H7 (cell line): ENCODE measurements at regions not wholly inside any gene's neighbourhood (a gene's known extent, or its start where the extent isn't known, plus 50 kb on each side); places are given as distances from the start of the nearest gene placed in this dataset.

Experiments
- DNase-seq: peaks from one replicate; pipeline ENCODE4 v3.0.0; 2012
- H3K27me3 ChIP-seq: 2 replicates; pipeline ENCODE4 v1.6.0; 2011; ENCODE audit warnings: mild to moderate bottlenecking, low read length; ENCODE audit not compliant: control insufficient read depth, insufficient read depth
- H3K36me3 ChIP-seq: replicated peaks from 2 replicates; pipeline ENCODE4 v1.5.1; 2011; ENCODE audit warnings: low read length; ENCODE audit not compliant: control insufficient read depth, insufficient read depth
- H3K4me3 ChIP-seq: 2 replicates; pipeline ENCODE4 v1.5.1; 2011; ENCODE audit warnings: low read depth, mild to moderate bottlenecking, control low read depth, low read length, moderate library complexity; ENCODE audit not compliant: insufficient read depth

- Histone ChIP-seq H3K36me3 (no peaks in the 10 kb centered on the region), H3K4me3 (no peak overlapping the region), H3K27me3 (no peaks in the 10 kb centered on the region)
- no peak for DNase-seq
Measured at GRCh38 chr10:62632071-62632809, 172.3 kb upstream of the ADO start.

DNA sequence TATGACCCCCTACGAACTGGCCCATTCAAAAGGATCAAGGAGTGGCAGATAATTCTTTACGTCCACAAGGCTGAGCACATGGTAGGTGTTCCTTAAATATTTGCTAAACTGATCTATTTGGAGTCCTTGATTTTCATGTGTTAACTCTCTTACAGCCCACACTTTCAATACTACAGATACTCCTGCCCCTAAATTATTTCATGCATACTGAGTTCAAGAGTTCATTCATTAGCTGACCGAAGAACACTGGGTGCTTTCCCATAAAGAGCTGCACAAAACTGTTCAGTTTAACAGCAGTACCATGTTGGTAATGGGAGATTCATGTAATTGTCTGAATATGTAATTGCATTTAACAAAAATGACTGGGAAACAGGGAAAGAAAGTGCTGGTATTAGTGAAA, 170.5 kb upstream of the ADO start:
- Histone ChIP-seq H3K4me3 (no peak overlapping the region), H3K27me3 (no peaks in the 10 kb centered on the region), H3K36me3 (no peaks in the 10 kb centered on the region)
- DNase-seq: no peak

GRCh38 chr10:62634576-62634975, 169.9 kb upstream of the ADO start:
- no peaks in the 10 kb centered on the region for H3K36me3 ChIP-seq
- no peaks in the 10 kb centered on the region for H3K27me3 ChIP-seq
- no peak overlapping the region for H3K4me3 ChIP-seq
- no peak for DNase-seq

DNA sequence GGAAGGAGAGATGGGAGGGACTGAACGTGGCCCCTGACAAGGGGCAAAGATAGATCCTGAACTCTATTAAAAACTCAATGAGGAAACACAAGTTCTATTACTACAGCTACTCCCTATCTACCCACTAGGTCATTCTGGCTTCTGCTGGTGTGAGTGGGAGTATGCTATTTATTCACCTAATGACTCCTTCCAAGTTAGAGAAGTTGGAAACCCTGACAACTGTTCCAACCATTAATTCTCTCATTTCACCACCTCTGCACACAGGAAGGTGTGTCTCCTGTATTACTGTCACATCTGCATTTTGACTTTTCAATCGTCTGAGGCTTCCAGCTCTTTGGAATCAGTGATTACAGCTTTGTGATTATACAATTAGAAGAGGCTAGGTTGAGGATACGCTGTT, 169.4 kb upstream of the ADO start:
- no peaks in the 10 kb centered on the region for H3K27me3 ChIP-seq
- no peak overlapping the region for H3K4me3 ChIP-seq
- H3K36me3 ChIP-seq: no peaks in the 10 kb centered on the region
- no peak for DNase-seq

DNA sequence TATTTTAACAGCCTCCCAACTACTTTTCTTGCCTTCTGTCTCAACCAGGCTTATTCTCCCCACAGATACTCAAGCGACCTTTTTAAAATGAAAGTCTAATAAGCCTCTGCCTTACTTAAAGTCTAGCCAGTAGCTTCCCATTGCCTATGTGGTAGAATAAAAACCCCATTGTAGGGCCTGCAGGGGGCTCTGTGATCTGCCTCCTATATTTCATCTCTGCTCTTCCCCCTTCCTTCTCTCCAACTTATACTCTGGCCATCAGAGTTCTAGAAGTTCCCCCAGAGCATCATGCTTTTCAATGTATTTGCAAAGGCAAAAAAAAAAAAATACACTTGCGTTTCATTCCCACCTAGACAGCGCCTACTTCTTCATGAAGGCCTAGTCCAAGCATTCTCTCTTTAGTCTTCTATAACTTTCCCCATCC, 167.7 kb upstream of the ADO start:
- peak; percentile 19 for DNase-seq
- no peak overlapping the region for H3K4me3 ChIP-seq

GRCh38 chr10:62637249-62638061, 167.1 kb upstream of the ADO start:
- Histone ChIP-seq H3K4me3 (no peak overlapping the region), H3K27me3 (no peaks in the 10 kb centered on the region), H3K36me3 (no peaks in the 10 kb centered on the region)
- DNase-seq: no peak

More for the DNA sequence above, 167.7 kb upstream of the ADO start:
- Histone ChIP-seq H3K36me3 (no peaks in the 10 kb centered on the region), H3K27me3 (no peaks in the 10 kb centered on the region)

- no peak for DNase-seq
- no peaks in the 10 kb centered on the region for H3K27me3 ChIP-seq
- H3K4me3 ChIP-seq: no peak overlapping the region
- H3K36me3 ChIP-seq: no peaks in the 10 kb centered on the region
Measured at GRCh38 chr10:62638062-62638477, 166.4 kb upstream of the ADO start.

DNA sequence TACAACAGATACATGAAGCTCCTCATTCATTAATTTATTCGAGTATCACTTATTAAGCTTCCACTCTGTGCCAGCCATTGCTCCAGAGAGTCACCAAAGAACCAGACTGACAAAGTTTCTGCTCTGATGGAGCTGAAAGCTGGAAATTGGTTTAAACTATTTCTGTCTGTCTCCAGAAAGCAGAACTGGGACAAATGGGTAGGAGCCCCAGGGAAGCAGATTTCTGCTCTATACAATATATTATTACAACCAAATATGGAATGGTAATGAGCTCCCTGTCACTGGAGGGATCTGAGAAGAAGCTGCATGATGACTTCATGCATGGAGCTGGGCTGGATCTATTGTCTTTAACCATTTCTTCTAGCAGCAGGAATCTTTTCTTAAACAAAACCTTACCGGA, 165.4 kb upstream of the ADO start:
- DNase-seq: no peak
- Histone ChIP-seq H3K4me3 (no peak overlapping the region), H3K27me3 (no peaks in the 10 kb centered on the region), H3K36me3 (no peaks in the 10 kb centered on the region)

DNA sequence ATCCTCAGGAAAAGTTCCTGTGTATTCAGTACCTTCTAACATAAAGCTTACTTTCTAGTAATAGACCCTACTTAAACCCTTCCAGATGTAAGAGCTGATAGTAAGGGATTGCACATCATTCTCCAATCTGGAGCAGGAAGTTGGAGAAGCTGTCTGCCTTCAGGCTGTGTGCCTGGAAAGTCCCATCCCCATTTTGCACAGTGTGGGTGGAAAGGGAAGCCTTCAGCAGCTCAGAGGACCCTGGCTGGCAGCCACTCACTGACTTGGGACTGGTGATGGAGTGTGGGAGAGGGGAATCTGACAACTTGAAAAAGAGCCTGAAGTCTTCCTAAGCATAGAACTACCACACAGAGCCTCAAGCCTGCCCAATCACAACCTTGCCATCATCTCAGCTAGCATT, 164.1 kb upstream of the ADO start:
- Histone ChIP-seq H3K27me3 (no peaks in the 10 kb centered on the region), H3K4me3 (no peak overlapping the region), H3K36me3 (no peaks in the 10 kb centered on the region)
- DNase-seq: no peak

DNA sequence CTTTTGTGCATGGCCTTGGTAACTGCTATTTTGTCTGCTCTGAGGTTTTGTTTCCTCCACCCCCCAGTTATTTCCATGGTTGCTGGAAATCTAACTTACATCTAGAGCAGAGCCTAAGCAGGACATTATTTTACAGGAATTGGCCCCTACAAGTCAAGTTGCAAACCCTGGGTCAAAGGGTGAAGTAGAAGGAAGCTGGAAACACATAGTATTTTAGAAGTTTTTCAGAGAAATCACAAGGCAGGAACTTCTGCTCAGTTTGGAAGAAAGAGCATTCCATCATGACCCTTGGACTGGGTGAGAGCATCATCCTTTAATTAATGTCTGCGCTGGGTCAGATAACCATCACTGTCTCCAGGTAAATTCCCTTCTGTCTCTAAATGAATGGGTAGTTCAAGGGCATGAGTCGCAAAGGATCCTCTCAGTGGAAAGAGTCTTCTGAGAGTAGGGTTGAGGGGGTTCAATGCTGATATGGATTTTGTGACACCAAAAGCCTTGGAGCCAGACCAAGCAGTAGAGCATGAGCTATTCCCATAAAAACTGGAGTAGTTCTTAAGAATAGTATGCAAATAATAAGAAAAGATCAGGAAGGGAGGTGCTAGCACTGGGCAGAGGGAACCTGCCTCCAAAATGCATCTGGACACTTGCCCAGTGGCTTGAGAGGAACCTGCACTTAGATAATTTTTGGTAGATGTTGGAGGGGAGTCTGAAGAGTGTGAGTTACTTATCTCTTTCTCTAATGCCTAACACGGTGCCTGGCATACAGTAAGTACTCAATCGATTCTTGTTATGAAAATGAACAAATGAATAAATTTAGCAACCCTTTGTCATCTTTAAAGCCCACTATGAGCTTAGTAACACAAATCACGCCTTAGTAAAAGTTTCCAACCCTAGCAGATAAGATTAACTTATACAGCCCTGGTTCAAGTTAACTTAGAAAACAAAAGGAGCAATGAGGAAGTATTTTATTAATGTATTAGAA, 160.6 kb upstream of the ADO start:
- Histone ChIP-seq H3K4me3 (no peak overlapping the region), H3K36me3 (no peaks in the 10 kb centered on the region), H3K27me3 (no peaks in the 10 kb centered on the region)
- DNase-seq: no peak

- H3K36me3 ChIP-seq: no peaks in the 10 kb centered on the region
- DNase-seq: no peak
- H3K4me3 ChIP-seq: no peak overlapping the region
- no peaks in the 10 kb centered on the region for H3K27me3 ChIP-seq
Measured at GRCh38 chr10:62647375-62648092, 157.0 kb upstream of the ADO start.

DNA sequence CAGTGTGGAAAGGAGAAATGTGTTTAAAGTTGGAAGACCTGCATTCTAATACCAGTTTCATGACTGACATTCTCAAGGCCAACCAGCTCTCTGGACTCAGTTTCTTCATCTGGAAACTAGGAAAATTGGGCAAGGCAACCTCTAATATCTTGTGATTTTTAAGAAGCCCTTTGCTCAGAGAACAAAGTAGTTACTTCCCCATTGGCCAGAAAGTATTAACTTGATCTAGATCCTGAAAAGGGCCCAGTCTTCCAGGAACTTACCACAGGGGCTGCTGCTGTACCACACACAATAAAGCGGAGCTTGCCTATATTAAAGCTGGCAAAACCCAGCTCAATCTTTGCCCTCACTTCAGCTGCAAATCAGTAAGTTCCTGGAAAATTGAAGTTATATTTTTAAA, 155.6 kb upstream of the ADO start:
- Histone ChIP-seq H3K4me3 (no peak overlapping the region), H3K27me3 (no peaks in the 10 kb centered on the region), H3K36me3 (no peaks in the 10 kb centered on the region)
- DNase-seq: no peak

DNA sequence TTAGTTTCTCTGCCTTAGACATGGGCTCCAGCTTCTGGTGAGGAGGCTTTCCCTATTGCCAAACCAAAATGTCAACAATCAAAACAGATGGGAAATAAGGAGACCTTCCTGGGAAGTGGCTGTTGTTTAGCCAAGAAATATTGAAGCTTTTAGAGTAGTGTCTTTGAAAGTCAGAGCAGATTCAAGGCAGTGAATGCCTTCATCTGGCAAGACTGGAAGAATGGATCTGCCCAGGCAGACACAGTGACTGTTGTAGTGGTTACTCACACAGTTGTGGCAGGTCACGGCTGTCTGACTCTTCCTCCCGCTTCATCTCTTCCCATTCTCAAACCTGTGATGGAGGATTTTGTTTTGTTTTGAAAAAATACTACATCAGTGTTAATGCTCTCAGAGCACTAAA, 154.1 kb upstream of the ADO start:
- Histone ChIP-seq H3K36me3 (no peaks in the 10 kb centered on the region), H3K27me3 (no peaks in the 10 kb centered on the region), H3K4me3 (no peak overlapping the region)
- DNase-seq: no peak

DNA sequence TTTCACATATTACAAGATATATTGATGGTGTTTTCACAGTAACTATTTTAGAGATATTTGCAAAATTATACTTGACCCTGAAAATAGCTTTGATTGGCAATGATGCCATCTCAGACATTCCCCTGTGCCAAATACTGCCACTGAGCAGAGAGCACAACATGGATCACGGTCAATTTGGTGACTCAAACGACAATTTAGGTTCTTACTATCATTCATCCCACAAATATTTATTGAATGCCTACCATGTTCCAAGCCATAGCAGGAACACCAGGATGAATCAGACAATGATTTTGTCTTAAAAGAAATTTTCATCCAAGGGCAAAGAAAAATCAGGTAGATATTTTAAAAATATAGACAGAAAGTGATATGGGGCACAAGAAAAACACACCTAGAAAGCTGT, 153.2 kb upstream of the ADO start:
- H3K36me3 ChIP-seq: no peaks in the 10 kb centered on the region
- no peak overlapping the region for H3K4me3 ChIP-seq
- DNase-seq: no peak
- no peaks in the 10 kb centered on the region for H3K27me3 ChIP-seq
